ENCODE measurements at regions not wholly inside any gene's neighbourhood (a gene's known extent, or its start where the extent isn't known, plus 50 kb on each side); places are given as distances from the start of the nearest gene placed in this dataset.

GRCh38 chr10:92789786-92790185 is 58.5 kb upstream of the EXOC6 start:
- TF ChIP-seq CTCF (IDR thresholded peaks at IDR 0.05) (no peak), ZFX (IDR thresholded peaks at IDR 0.05; ENCODE audit: borderline replicate concordance) (no peak)

All from 22Rv1 (cell line).